Lower leg skin (tissue), 4 donors: ENCODE measurements at regions not wholly inside any gene's neighbourhood (a gene's known extent, or its start where the extent isn't known, plus 50 kb on each side); places are given as distances from the start of the nearest gene placed in this dataset.
"Not testable (repeated sequence)": the region's sequence is repeated elsewhere in the genome, so short reads cannot be mapped to it uniquely, and the experiment has no call there.

Experiments
- DNase-seq, 2 donors: peaks; one replicate each; pipeline ENCODE4 v3.0.0-alpha.2; 2019; ENCODE audit warnings: low spot score in 2 of 2
- H3K4me3 ChIP-seq: fragments of 200-600 bp; sonication (generic); 2 replicates; pipeline ENCODE4 v1.5.1; 2017; ENCODE audit warnings: mild to moderate bottlenecking, low read depth; ENCODE audit not compliant: poor library complexity, severe bottlenecking
- CTCF ChIP-seq, 3 donors: fragments of 450-650 bp; IDR thresholded peaks; one replicate each; pipeline ENCODE4 v1.5.1; 2016; ENCODE audit warnings: antibody characterized with exemption in 3 of 3, mild to moderate bottlenecking in 3 of 3, moderate library complexity in 2 of 3
- POLR2A ChIP-seq, 2 donors: fragments of 450-650 bp; IDR thresholded peaks; one replicate each; pipeline ENCODE4 v1.6.1; 2016 to 2017; ENCODE audit warnings: antibody characterized with exemption in 2 of 2, mild to moderate bottlenecking in 1 of 2, moderate library complexity in 1 of 2
- WGBS, 2 donors: methylation state at CpG; one replicate each; pipeline ENCODE4 v1.1.5; 2018; 5-methylcytosine and 5-hydroxymethylcytosine counted together
- intact Hi-C: fragments of 100-400 bp; cut with DNase I; formaldehyde crosslinking; loops from one replicate; pipeline ENCODE4 v1.15.0; 2023; ENCODE audit warnings: low total_unique reads

GRCh38 chr13:86922936-86923335, 748.2 kb upstream of the SLITRK5 start:
- no peak overlapping the region for H3K4me3 ChIP-seq
- intact Hi-C loops = no loop called here
- DNase-seq = no peak
- WGBS, 2 donors = 57 to 66% methylated on average over 5 of the region's 5 CpGs
- TF ChIP-seq POLR2A (IDR thresholded peaks at IDR 0.05) (no peak), CTCF (IDR thresholded peaks at IDR 0.05) (no peak)

- DNase-seq, H3K4me3 ChIP-seq, intact Hi-C loops: not testable (repeated sequence)
- WGBS, 2 donors = 90 to 92% methylated on average over 3 of the region's 3 CpGs
Observed at GRCh38 chr13:86926916-86927315, 744.3 kb upstream of the SLITRK5 start.

- DNase-seq = no peak
Observed at GRCh38 chr13:86932776-86933334, 738.3 kb upstream of the SLITRK5 start.

GRCh38 chr13:86933676-86934075, 737.5 kb upstream of the SLITRK5 start:
- intact Hi-C loops = no loop called here
- 83 to 84% methylated on average over 3 of the region's 3 CpGs for WGBS, 2 donors
- no peak overlapping the region for H3K4me3 ChIP-seq
- no peak for DNase-seq
- TF ChIP-seq POLR2A (IDR thresholded peaks at IDR 0.05) = no peak
- TF ChIP-seq CTCF (IDR thresholded peaks at IDR 0.05) = no peak

More at GRCh38 chr13:86932776-86933334, 738.3 kb upstream of the SLITRK5 start:
- no peak overlapping the region for H3K4me3 ChIP-seq
- intact Hi-C loops = no loop called here
- WGBS, 2 donors = 43 to 45% methylated on average over 3 of the region's 3 CpGs
- TF ChIP-seq POLR2A (IDR thresholded peaks at IDR 0.05) (no peak), CTCF (IDR thresholded peaks at IDR 0.05) (no peak)

- no peak for TF ChIP-seq POLR2A (IDR thresholded peaks at IDR 0.05)
- no peak for TF ChIP-seq CTCF (IDR thresholded peaks at IDR 0.05)
Observed at GRCh38 chr13:86937316-86937715, 733.9 kb upstream of the SLITRK5 start.

GRCh38 chr13:86945584-86945983, 725.6 kb upstream of the SLITRK5 start:
- no peak overlapping the region for H3K4me3 ChIP-seq
- WGBS, 2 donors = 55 to 61% methylated on average over 2 of the region's 2 CpGs
- intact Hi-C loops = no loop called here
- no peak for DNase-seq
- TF ChIP-seq CTCF (IDR thresholded peaks at IDR 0.05) (no peak), POLR2A (IDR thresholded peaks at IDR 0.05) (no peak)

More at GRCh38 chr13:86937316-86937715, 733.9 kb upstream of the SLITRK5 start:
- WGBS, 2 donors = 51 to 57% methylated on average over 2 of the region's 2 CpGs
- intact Hi-C loops = no loop called here
- no peak overlapping the region for H3K4me3 ChIP-seq
- no peak for DNase-seq
